HG02938 (cell line): ENCODE measurements at regions not wholly inside any gene's neighbourhood (a gene's known extent, or its start where the extent isn't known, plus 50 kb on each side); places are given as distances from the start of the nearest gene placed in this dataset.

Source experiments
- ATAC-seq: cut with Tn5 transposase; IDR thresholded peaks from one replicate; pipeline ENCODE4 v1.9.1; 2021; ENCODE audit warnings: mild to moderate bottlenecking, moderate library complexity; ENCODE audit not compliant: unreplicated experiment

DNA sequence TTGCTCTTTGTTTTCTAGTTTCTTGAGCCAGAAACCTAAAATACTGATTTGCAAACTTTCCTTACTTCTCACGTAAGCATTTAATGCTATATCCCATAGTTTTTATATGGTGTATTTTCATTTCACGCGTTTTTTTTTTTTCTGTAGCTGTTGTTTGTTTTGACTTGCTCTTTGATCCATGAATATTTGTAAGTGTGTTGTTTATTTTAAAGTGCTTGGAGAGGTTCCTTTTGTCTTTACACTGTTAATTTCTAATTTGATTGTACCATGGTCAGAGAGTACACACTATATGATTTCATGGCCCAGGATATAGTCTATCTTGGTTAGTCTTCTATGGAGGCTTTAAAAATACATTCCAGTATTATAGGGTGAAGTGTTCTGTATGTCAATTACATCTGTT lies 84.8 kb upstream of the RNF217 start:
- ATAC-seq: no peak

DNA sequence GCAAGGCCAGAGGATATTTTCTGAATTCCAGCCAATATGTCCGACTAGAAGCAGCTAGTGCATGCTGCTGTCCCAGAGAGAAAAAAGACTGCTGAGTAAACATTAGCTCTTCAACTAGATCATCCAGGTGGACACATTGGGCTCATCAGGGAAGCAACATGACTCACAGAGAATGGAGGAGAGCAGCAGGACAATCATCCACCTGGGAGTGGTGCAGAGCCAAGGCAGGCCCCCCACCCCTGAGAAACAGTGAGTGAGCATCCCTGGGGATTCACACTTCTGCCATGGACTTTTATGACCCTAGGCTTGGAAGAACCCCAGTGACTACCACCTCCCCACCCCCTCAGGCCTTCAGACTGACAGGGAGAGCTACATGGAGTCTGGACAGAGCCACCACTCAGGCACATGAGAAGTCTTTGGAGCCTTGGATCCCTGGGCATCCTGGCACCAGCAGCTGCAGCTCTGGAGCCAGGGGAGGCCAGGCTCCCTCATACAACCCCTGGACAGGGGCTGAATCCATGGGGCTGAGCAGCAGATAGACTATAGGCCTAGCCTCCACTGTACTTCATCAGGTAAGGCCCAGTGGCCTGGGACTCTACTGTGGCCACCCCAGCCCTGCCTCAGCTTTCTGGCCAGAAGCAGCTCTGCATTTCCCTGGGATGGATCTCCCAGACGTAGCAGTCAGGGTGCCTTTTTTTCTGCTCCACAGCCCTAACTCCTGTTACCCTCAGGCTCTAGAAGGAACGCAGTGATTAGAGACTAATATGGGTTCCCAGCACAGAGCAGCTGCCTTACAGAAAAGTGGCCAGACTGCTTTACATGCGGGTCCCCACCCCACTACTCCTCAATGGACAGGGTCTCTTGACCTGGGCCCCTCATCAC lies 82.9 kb upstream of the RNF217 start:
- ATAC-seq: no peak

DNA sequence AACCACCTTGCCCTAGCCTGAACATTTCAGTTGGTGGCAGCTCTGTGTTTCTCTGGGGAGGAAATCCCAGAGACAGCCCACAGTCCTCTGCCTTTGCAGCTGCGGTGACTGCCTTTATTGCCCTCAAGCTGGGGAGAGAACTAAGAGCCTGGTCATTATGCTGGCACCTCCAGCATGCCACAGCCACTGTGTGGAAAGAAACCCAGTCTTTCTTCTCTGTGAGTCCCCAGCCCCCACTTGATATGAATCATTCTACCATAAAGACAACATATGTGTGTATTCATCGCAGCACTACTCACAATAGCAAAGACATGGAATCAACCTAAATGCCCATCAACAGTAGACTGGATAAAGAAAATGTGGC lies 82.3 kb upstream of the RNF217 start:
- ATAC-seq: no peak

DNA sequence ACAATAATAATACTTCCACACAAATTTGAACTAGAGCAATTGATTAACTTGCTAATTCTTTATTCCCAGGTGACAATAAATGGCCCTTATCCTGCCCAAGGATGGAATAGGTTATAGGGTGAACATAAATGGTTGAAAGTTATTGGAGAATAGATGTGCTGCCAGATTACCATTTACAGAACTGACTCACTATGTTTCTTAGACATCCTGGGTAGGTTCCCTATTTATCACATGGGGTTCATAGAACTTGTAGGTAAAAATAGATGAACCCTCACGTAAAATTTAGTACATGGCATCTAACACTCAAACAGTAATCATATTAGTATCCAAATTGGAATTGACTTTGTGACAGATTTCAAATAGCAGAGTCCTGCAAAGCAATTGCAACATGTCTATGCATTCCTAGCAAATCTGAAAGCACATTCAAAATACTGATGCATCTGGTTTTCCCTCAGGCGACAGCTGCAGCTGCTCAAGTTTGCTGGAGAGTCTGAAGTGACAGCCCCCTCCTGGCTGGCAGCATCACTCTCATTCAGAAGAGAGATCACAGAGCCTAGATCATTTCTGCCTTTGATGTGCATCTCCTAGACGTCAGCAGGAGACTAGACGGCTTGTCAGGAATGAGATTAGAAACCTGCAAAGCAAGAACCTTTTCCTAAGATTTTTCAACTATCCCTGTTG lies 80.2 kb upstream of the RNF217 start:
- peak; percentile 71 for ATAC-seq

DNA sequence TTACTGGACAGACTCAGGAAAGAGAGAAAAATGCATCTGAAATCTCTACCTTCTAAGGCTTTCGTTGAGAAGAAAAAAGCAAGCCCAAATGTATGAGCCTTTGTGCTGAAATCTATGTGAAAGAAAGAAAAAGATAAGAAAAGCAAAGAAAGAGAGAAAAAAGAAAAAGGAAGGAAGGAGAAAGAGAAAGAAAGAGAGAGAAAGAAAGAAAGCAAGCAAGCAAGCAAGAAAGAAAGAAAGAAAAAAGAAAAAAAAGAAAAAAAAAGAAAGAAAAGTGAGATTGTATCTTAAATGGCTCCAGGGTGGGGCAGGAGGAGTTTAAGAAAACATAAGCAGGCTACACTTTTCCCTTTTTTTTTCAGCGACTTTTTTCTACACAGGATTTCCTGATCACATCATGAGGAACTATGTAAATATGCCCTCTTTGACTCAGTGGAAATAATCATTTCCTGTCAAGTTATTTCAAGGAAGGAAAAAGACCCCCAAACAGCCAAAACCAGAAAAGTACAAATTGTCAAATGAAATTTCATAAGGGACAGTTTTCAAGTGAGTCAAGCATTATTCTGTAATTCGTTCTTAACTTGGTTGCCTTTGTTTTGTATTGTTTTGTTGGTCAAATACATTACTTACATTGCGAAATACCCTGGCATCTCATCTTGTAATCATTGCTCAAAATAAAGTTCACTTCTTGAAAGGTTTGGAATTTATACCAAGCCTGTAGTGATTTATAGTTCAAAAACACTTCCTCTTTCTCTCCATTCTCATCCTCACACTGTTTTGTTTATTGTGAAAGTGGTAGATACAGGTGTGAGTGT lies 79.5 kb upstream of the RNF217 start:
- no peak for ATAC-seq

DNA sequence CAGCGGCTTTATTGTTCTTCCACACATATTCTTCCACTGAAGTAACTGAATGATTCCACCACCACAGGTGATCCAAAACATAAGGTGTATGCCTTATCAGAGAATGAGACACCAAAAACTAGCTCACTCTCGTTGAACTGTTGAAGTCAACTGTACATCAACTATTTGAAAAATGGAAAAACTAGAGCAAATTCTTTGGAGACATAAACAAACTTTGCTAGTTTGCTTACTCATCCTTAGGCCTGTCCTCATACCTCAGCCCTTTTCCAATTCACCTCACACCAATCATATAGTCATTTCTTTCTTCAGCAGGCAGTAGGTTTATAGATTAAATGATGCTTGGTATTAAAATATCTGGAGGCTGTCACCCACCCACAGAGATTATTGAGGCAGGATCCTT lies 77.1 kb upstream of the RNF217 start:
- no peak for ATAC-seq

DNA sequence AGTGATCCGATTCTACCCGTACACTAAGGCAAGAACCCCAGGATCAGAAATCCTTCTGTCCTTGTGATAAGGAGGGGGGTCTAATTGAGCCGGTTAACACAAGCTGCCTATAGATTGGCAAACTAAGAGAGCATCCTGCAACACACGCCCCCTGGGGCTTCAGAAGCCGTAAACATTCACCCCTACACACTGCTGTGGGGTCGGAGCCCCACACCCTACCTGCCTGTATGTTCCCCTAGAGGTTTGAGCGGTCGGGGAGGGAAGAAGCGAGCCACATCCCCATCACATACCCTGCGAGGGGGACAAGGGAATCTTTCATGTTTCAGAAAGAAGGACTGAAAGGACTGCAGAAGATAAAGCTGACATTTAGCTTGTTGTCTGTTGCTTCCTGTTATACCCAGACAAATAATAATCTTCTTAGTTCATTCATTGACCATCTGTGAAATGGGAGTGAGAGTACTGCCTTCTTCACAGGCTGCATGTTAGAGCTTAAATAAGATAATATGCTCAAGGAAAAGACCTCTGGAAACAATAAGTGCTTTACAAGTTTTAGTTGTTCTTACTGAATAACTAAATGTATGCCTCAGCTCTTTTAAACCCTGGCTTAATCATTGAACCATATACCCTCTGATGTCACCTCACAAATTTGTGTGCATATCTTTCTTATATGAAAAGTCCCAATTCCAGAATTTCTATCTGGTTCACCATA lies 74.2 kb upstream of the RNF217 start:
- ATAC-seq: no peak

DNA sequence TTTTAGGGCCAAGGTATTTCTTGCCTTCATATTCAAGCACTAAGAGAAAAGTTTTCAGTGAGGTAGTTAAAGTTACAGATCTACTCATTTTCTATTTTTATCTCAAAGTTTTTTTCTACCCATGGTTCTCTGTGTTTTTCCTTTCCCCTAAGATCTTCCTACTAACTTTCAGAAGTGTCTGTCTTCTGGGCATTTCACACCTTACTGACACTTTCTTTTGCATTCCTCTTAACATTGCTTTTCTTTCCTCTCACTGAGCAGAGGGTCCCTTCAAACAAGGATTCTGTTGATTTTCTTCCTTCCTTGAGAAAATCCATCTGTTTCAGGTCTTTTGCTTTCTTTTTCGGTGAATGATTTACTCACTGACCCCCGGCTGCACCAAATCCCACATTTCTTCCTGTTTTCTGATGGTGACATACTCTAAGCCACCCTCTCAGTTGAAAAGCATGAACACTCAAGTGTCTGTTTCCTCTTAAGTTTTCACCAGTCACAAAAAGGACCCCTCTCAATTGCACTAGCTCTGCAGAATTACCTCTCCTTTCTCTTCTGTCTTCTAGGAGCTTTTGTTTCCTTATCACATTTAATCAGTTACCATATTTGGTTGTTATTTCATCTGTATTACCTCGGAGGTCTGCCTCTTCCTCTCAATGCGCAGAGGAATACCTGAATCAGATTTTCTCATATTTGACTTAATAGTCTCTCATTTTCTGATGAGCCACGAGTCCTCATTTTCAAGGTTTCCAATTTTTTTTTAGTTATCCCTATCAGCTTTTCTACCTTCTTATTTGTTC lies 73.5 kb upstream of the RNF217 start:
- ATAC-seq: no peak

DNA sequence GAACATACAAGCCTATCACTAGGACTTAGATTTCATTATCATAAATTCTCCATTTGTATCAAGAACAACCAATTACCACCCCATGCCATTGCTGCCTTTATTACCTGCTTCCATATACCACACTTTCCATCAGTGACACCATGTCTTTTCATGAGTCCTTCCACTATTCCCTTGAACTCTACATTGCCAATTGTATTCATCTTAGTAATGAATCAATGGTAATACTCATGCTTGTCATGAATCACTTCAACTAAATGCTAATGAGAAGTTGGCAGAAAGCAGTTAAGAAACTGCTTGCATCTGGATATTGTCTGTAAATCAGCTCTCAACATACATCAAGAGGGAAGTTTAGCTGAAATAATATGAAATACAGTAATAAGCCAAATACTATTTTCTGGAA lies 61.2 kb upstream of the RNF217 start:
- no peak for ATAC-seq

DNA sequence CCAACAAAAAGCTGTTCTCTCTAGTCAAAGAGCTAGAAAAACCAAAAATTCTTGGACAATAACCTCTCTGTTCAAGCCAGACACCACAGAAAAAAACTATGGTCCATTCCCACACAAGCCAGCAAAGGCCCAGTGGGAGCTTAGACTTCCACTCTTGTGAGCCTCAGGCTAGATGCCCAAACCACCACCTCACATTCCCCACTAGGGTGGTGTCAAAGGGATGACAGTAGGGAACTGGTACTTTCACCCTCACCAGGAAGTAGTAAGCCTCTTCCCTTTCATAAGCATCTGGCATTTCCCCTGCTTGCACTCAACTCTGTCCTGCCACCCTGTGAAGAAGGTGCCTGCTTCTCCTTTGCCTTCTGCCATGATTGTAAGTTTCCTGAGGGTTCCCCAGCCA lies 58.4 kb upstream of the RNF217 start:
- no peak for ATAC-seq

DNA sequence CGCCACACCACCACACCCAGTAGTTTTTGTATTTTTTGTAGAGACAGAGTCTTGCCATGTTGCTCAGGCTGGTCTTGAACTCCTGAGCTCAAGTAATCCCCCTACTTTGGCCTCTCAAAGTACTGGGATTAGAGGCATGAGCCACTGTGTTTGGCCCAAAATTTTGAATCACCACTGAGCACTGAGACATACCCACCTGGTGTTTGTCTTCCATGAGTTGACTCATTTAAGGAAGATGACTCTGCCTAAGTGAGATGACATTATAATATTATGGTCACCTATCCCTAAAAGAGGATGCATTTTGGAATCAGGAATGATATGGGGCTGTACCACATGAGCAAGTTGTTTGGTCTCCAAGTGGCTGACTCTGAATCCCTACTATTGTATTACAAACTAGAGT lies 54.6 kb upstream of the RNF217 start:
- ATAC-seq: no peak
